HepG2 (cell line): ENCODE measurements at regions not wholly inside any gene's neighbourhood (a gene's known extent, or its start where the extent isn't known, plus 50 kb on each side); places are given as distances from the start of the nearest gene placed in this dataset.

Source experiments
- BCLAF1 ChIP-seq: fragments of 450-650 bp; IDR thresholded peaks from 2 replicates; pipeline ENCODE4 v1.6.1; 2017; ENCODE audit warnings: mild to moderate bottlenecking
- FOXO1 ChIP-seq: sonication (generic); formaldehyde crosslinking; IDR thresholded peaks from 2 replicates; pipeline ENCODE4 v1.4.0; 2020; ENCODE audit warnings: missing genetic modification reagents
- ZNF407 ChIP-seq: sonication (generic); formaldehyde crosslinking; IDR thresholded peaks from one replicate; pipeline ENCODE4 v1.5.1; 2020; ENCODE audit warnings: mild to moderate bottlenecking, missing genetic modification reagents; ENCODE audit errors: not compliant biosample characterization

- no peak for TF ChIP-seq ZNF407
- TF ChIP-seq FOXO1: no peak
- no peak for TF ChIP-seq BCLAF1
These were observed 230.6 kb upstream of the CD180 start (continued) for GRCh38 chr5:67426961-67427849.
